H1 (cell line): ENCODE measurements at regions not wholly inside any gene's neighbourhood (a gene's known extent, or its start where the extent isn't known, plus 50 kb on each side); places are given as distances from the start of the nearest gene placed in this dataset.

ENCODE experiments used
- CTCF ChIA-PET: fragments of 300-600 bp; sonication (Branson Sonifier 250); formaldehyde crosslinking; loops from one replicate; lab custom pipeline; 2021; ENCODE audit not compliant: partially characterized antibody; lab: Charles Lee
- POLR2A ChIA-PET: fragments of 300-600 bp; sonication (Branson Sonifier 250); formaldehyde crosslinking; loops from one replicate; lab custom pipeline; 2021; ENCODE audit warnings: inconsistent platforms; ENCODE audit not compliant: partially characterized antibody; lab: Charles Lee
- DNase-seq, 2 experiments: peaks; one replicate each; pipeline versions ENCODE4 v3.0.0 to v3.0.0-alpha.2; 2010 to 2022; ENCODE audit warnings: low spot score in 2 of 2, low read depth in 1 of 2, mixed read lengths in 1 of 2
- FAIRE-seq: peaks from 2 replicates; lab custom pipeline; 2011; peaks lifted over from hg19 to GRCh38; lab: Jason Lieb, UNC
- H2AFZ ChIP-seq: 2 replicates; pipeline ENCODE4 v1.8.1; 2012; ENCODE audit warnings: low read length, inconsistent platforms
- H2AK5ac ChIP-seq: 2 replicates; pipeline ENCODE4 v1.6.1; 2013; ENCODE audit warnings: low read depth, low read length
- H2BK120ac ChIP-seq: replicated peaks from 2 replicates; pipeline ENCODE3; 2013; ENCODE audit warnings: low read depth, low read length, inconsistent platforms
- H2BK12ac ChIP-seq: 2 replicates; pipeline ENCODE4 v1.6.1; 2013; ENCODE audit warnings: low read depth, low read length
- H2BK15ac ChIP-seq: 2 replicates; pipeline ENCODE4 v1.6.1; 2013; ENCODE audit warnings: low read length
- H2BK20ac ChIP-seq: 2 replicates; pipeline ENCODE4 v1.6.1; 2013; ENCODE audit warnings: low read length
- H2BK5ac ChIP-seq: 2 replicates; pipeline ENCODE4 v1.6.1; 2013; ENCODE audit warnings: low read depth, low read length
- H3K14ac ChIP-seq: 2 replicates; pipeline ENCODE4 v1.6.1; 2013; ENCODE audit warnings: inconsistent platforms; ENCODE audit not compliant: insufficient read length
- H3K18ac ChIP-seq: 2 replicates; pipeline ENCODE4 v1.6.1; 2013; ENCODE audit warnings: low read length; ENCODE audit errors: extremely low read depth
- H3K23ac ChIP-seq: 2 replicates; pipeline ENCODE4 v1.6.1; 2013; ENCODE audit warnings: inconsistent platforms; ENCODE audit not compliant: insufficient read length
- H3K23me2 ChIP-seq: 2 replicates; pipeline ENCODE4 v1.6.1; 2013; ENCODE audit warnings: low read depth, low read length
- H3K27ac ChIP-seq: 2 replicates; pipeline ENCODE4 v1.6.1; 2011; ENCODE audit warnings: low read depth, low read length, inconsistent platforms
- H3K27me3 ChIP-seq, 4 experiments: replicated peaks in 1 of 4; 1 replicate in 1 of 4; 2 replicates in 3 of 4; pipeline versions ENCODE4 v1.6.1 to v1.8.1; 2011 to 2013; ENCODE audit warnings: low read length in 3 of 4, mild to moderate bottlenecking in 3 of 4, inconsistent platforms in 2 of 4, mixed read lengths in 2 of 4, moderate library complexity in 1 of 4; ENCODE audit not compliant: control insufficient read depth in 3 of 4, insufficient read depth in 3 of 4; ENCODE audit errors: extremely low read depth in 1 of 4
- H3K36me3 ChIP-seq, 4 experiments: 2 replicates each; pipeline versions ENCODE4 v1.6.1 to v1.8.1; 2011 to 2013; ENCODE audit warnings: mild to moderate bottlenecking in 4 of 4, low read length in 3 of 4, moderate library complexity in 2 of 4, control low read depth in 1 of 4, inconsistent platforms in 1 of 4; ENCODE audit not compliant: insufficient read depth in 4 of 4, control insufficient read depth in 2 of 4
- H3K4ac ChIP-seq: replicated peaks from 2 replicates; pipeline ENCODE3; 2013; ENCODE audit warnings: low read length, low read depth, mixed read lengths, inconsistent platforms; ENCODE audit not compliant: insufficient read length
- H3K4me1 ChIP-seq, 4 experiments: replicated peaks in 1 of 4; 1 replicate in 1 of 4; 2 replicates in 3 of 4; pipeline versions ENCODE4 v1.6.1 to v1.8.1; 2011 to 2013; ENCODE audit warnings: low read length in 3 of 4, inconsistent platforms in 2 of 4, mixed read lengths in 1 of 4; ENCODE audit not compliant: insufficient read depth in 4 of 4, control insufficient read depth in 3 of 4
- H3K4me2 ChIP-seq, 2 experiments: 2 replicates each; pipeline versions ENCODE4 v1.6.1 to v1.8.1; 2011 to 2013; ENCODE audit warnings: low read depth in 2 of 2, low read length in 2 of 2, control low read depth in 1 of 2, inconsistent platforms in 1 of 2, mild to moderate bottlenecking in 1 of 2; ENCODE audit not compliant: insufficient read depth in 1 of 2
- H3K4me3 ChIP-seq, 4 experiments: fragments of 200-600, 300-600 bp in 1 of 4; sonication (generic), shearing (Covaris generic), sonication (Bioruptor Twin) in 1 of 4; 2 replicates each; pipeline versions ENCODE4 v1.5.1 to v1.8.1; 2011 to 2016; ENCODE audit warnings: low read length in 4 of 4, low read depth in 3 of 4, control low read depth in 2 of 4, inconsistent platforms in 2 of 4, mild to moderate bottlenecking in 2 of 4, mixed read lengths in 1 of 4, moderate library complexity in 1 of 4; ENCODE audit not compliant: insufficient read depth in 2 of 4; ENCODE audit errors: extremely low read depth in 1 of 4
- H3K56ac ChIP-seq: replicated peaks from 2 replicates; pipeline ENCODE3; 2013; ENCODE audit warnings: low read depth, mild to moderate bottlenecking, mixed read lengths, low read length, inconsistent platforms; ENCODE audit not compliant: insufficient read length
- H3K79me1 ChIP-seq: 2 replicates; pipeline ENCODE4 v1.6.1; 2013; ENCODE audit warnings: low read depth, low read length, control low read depth
- H3K79me2 ChIP-seq, 2 experiments: 2 replicates each; pipeline versions ENCODE4 v1.6.1 to v1.8.1; 2012 to 2013; ENCODE audit warnings: low read length in 2 of 2, mild to moderate bottlenecking in 2 of 2, inconsistent platforms in 1 of 2; ENCODE audit not compliant: insufficient read depth in 2 of 2, control insufficient read depth in 1 of 2
- H3K9ac ChIP-seq, 4 experiments: replicated peaks in 1 of 4; 1 replicate in 1 of 4; 2 replicates in 3 of 4; pipeline versions ENCODE4 v1.6.1 to v1.8.1; 2011 to 2013; ENCODE audit warnings: low read depth in 3 of 4, low read length in 3 of 4, control low read depth in 2 of 4, mild to moderate bottlenecking in 2 of 4, moderate library complexity in 2 of 4, inconsistent platforms in 1 of 4; ENCODE audit errors: extremely low read depth in 1 of 4
- H3K9me3 ChIP-seq, 2 experiments: 2 replicates each; pipeline versions ENCODE4 v1.6.1 to v1.8.1; 2012 to 2013; ENCODE audit warnings: mild to moderate bottlenecking in 2 of 2, moderate library complexity in 2 of 2, control low read depth in 1 of 2, inconsistent platforms in 1 of 2, low read depth in 1 of 2, low read length in 1 of 2, mixed read lengths in 1 of 2; ENCODE audit not compliant: insufficient read depth in 2 of 2
- H4K20me1 ChIP-seq, 2 experiments: replicated peaks in 1 of 2; 2 replicates each; pipeline versions ENCODE3 to v1.8.1; 2011 to 2013; ENCODE audit warnings: inconsistent platforms in 2 of 2, low read length in 2 of 2, mild to moderate bottlenecking in 1 of 2; ENCODE audit not compliant: insufficient read depth in 2 of 2, control insufficient read depth in 1 of 2
- H4K5ac ChIP-seq: 2 replicates; pipeline ENCODE4 v1.6.1; 2013; ENCODE audit warnings: low read length, low read depth, mixed read lengths, inconsistent platforms; ENCODE audit not compliant: insufficient read length
- H4K8ac ChIP-seq: 2 replicates; pipeline ENCODE4 v1.8.0; 2013; ENCODE audit warnings: mild to moderate bottlenecking, moderate library complexity, low read length, inconsistent platforms; ENCODE audit not compliant: insufficient read depth; ENCODE audit errors: extremely low read depth
- H4K91ac ChIP-seq: replicated peaks from 2 replicates; pipeline ENCODE3; 2013; ENCODE audit warnings: low read length, mixed read lengths, inconsistent platforms; ENCODE audit not compliant: insufficient read length
- SAP30 ChIP-seq: fragments of 300-600 bp; sonication (generic); IDR thresholded peaks from 2 replicates; pipeline ENCODE4 v1.7.1; 2012; ENCODE audit warnings: low read length, moderate library complexity, mild to moderate bottlenecking, inconsistent platforms; ENCODE audit not compliant: insufficient read depth, insufficient replicate concordance
- WGBS, 2 experiments: shearing (Covaris generic) in 1 of 2; methylation state at CpG; one replicate each; pipeline versions ENCODE4 v1.1.6 to v1.1.7; 2013 to 2015; ENCODE audit warnings: low lambda C conversion rate in 2 of 2, mixed read lengths in 2 of 2, inconsistent platforms in 1 of 2, low coverage in 1 of 2, missing lambda C conversion rate in 1 of 2; ENCODE audit not compliant: insufficient replicate concordance in 2 of 2, insufficient coverage in 1 of 2, insufficient read length in 1 of 2; ENCODE audit errors: extremely low coverage in 1 of 2, missing lambda C conversion rate in 1 of 2; 5-methylcytosine and 5-hydroxymethylcytosine counted together

GRCh38 chr1:168972887-168973286 lies 133.6 kb upstream of the ATP1B1 start:
- no peaks in the 10 kb centered on the region for H3K36me3 ChIP-seq
- no peak overlapping the region for H3K9ac ChIP-seq
- H3K79me1 ChIP-seq: no peaks in the 10 kb centered on the region
- H3K4me3 ChIP-seq: no peak overlapping the region
- no peak overlapping the region for H4K8ac ChIP-seq
- no peak overlapping the region for H2BK120ac ChIP-seq
- H2BK20ac ChIP-seq: no peak overlapping the region
- 82% methylated on average over 2 of the region's 2 CpGs; no CpG with 5 or more reads in 1 of the 2 experiments for WGBS, 2 experiments
- no peak overlapping the region for H2AK5ac ChIP-seq
- H3K4me2 ChIP-seq: no peak overlapping the region
- no peak overlapping the region for H3K56ac ChIP-seq
- no peak overlapping the region for H3K27ac ChIP-seq
- ChIA-PET POLR2A (no interaction called here), CTCF (interaction anchor here (1.4 kb wide), 1 partner anchor 154 kb away, joined by 4 read pairs; no protein-coding TSS in a partner anchor)
- H4K20me1 ChIP-seq: no peaks in the 10 kb centered on the region
- no peak overlapping the region for H2BK12ac ChIP-seq
- no peak overlapping the region for H4K91ac ChIP-seq
- no peaks in the 10 kb centered on the region for H3K9me3 ChIP-seq
- no peak overlapping the region for H3K18ac ChIP-seq
- H2BK15ac ChIP-seq: no peak overlapping the region
- H2BK5ac ChIP-seq: no peak overlapping the region
- DNase-seq (no peak), FAIRE-seq (no peak)
- no peaks in the 10 kb centered on the region for H3K79me2 ChIP-seq
- peaks cover 2% of the 10 kb centered on the region; the same call in 1 of the 2 replicates for H3K23me2 ChIP-seq
- H3K4me1 ChIP-seq: peaks cover 0 to 9% (median 3%) of the 10 kb centered on the region in 4 experiments; a peak in 3 of 7 replicates
- no peak overlapping the region for H4K5ac ChIP-seq
- H3K23ac ChIP-seq: no peak overlapping the region
- H3K27me3 ChIP-seq: no peaks in the 10 kb centered on the region
- H3K4ac ChIP-seq: no peak overlapping the region
- H2AFZ ChIP-seq: no peak overlapping the region
- no peak overlapping the region for H3K14ac ChIP-seq
- no peak for TF ChIP-seq SAP30
